A673 (cell line): ENCODE measurements at regions not wholly inside any gene's neighbourhood (a gene's known extent, or its start where the extent isn't known, plus 50 kb on each side); places are given as distances from the start of the nearest gene placed in this dataset.

Experiments
- BruUV-seq: library from RNA; stranded (reverse); fragments of 400-500 nt; replicated peaks from 2 replicates; lab custom pipeline; 2021; lab: Mats Ljungman, UMichigan
- CTCF ChIA-PET: fragments of 300-600 bp; sonication (Branson Sonifier 250); formaldehyde crosslinking; loops from one replicate; lab custom pipeline; 2022; ENCODE audit warnings: antibody characterized with exemption; lab: Charles Lee
- POLR2A ChIA-PET: fragments of 300-600 bp; sonication (Branson Sonifier 250); formaldehyde crosslinking; loops from one replicate; lab custom pipeline; 2022; ENCODE audit warnings: antibody characterized with exemption; ENCODE audit not compliant: low non-redundant PET; lab: Charles Lee
- DNase-seq: peaks from one replicate; pipeline ENCODE4 v3.0.0-alpha.2; 2015; ENCODE audit warnings: low spot score
- H3K27ac ChIP-seq: fragments of 200-600 bp; sonication (generic); 2 replicates; pipeline ENCODE4 v1.5.1; 2016; ENCODE audit warnings: mixed run types, low read depth, mild to moderate bottlenecking, mixed read lengths, antibody characterized with exemption, low read length; ENCODE audit not compliant: poor library complexity, severe bottlenecking
- H3K27me3 ChIP-seq: fragments of 200-600 bp; sonication (generic); replicated peaks from 2 replicates; pipeline ENCODE4 v1.6.1; 2017; ENCODE audit warnings: mixed run types, low read depth, mild to moderate bottlenecking, mixed read lengths, antibody characterized with exemption, low read length; ENCODE audit not compliant: insufficient read depth, poor library complexity
- H3K36me3 ChIP-seq: fragments of 200-600 bp; sonication (generic); 2 replicates; pipeline ENCODE4 v1.6.1; 2016; ENCODE audit warnings: mixed run types, mild to moderate bottlenecking, mixed read lengths, antibody characterized with exemption, low read length; ENCODE audit not compliant: insufficient read depth, poor library complexity, severe bottlenecking
- H3K4me1 ChIP-seq: fragments of 200-600 bp; sonication (generic); 2 replicates; pipeline ENCODE4 v1.6.1; 2017; ENCODE audit warnings: mixed run types, mild to moderate bottlenecking, mixed read lengths, antibody characterized with exemption, low read length; ENCODE audit not compliant: insufficient read depth, poor library complexity, severe bottlenecking
- H3K4me3 ChIP-seq: fragments of 200-600 bp; sonication (generic); 2 replicates; pipeline ENCODE4 v1.5.1; 2016; ENCODE audit warnings: low read depth, mixed run types, mild to moderate bottlenecking, mixed read lengths, low read length; ENCODE audit not compliant: poor library complexity, severe bottlenecking
- H3K9me3 ChIP-seq: fragments of 200-600 bp; sonication (generic); 2 replicates; pipeline ENCODE4 v1.6.1; 2016; ENCODE audit warnings: mixed run types, low read depth, mild to moderate bottlenecking, mixed read lengths, antibody characterized with exemption, low read length; ENCODE audit not compliant: poor library complexity, severe bottlenecking
- CTCF ChIP-seq: fragments of 300-800, 200-600 bp; sonication (generic); conservative IDR thresholded peaks from 2 replicates; pipeline ENCODE4 v1.5.1; 2017; ENCODE audit warnings: low read depth, mild to moderate bottlenecking, antibody characterized with exemption, low read length, moderate library complexity, mixed read lengths
- EZH2 ChIP-seq: fragments of 200-600 bp; sonication (generic); IDR thresholded peaks from 2 replicates; pipeline ENCODE4 v1.6.1; 2017; ENCODE audit warnings: borderline replicate concordance, low read depth, mild to moderate bottlenecking, mixed read lengths, antibody characterized with exemption, low read length; ENCODE audit not compliant: poor library complexity, severe bottlenecking
- intact Hi-C: fragments of 100-400 bp; cut with micrococcal nuclease; formaldehyde crosslinking; loops from one replicate; pipeline ENCODE4 v1.10.0; 2022; ENCODE audit not compliant: unreplicated experiment

- Histone ChIP-seq H3K4me3 (no peak overlapping the region), H3K9me3 (no peaks in the 10 kb centered on the region)
- CTCF ChIA-PET, result no interaction called here
Measured at GRCh38 chr16:55107851-55108250, 177.2 kb downstream of the IRX5 start.

GRCh38 chr16:55113210-55113609, 182.5 kb downstream of the IRX5 start:
- BruUV-seq, result no TSS peak
- no peaks in the 10 kb centered on the region for H3K4me1 ChIP-seq
- CTCF ChIA-PET, result no interaction called here
- H3K36me3 ChIP-seq, result no peaks in the 10 kb centered on the region
- no peaks in the 10 kb centered on the region for H3K27me3 ChIP-seq
- no peak overlapping the region for H3K27ac ChIP-seq
- H3K4me3 ChIP-seq, result no peak overlapping the region
- no peak for TF ChIP-seq CTCF
- TF ChIP-seq EZH2, result no peak
- intact Hi-C loops, result no loop called here
- DNase-seq, result no peak
- POLR2A ChIA-PET, result no interaction called here
- no peaks in the 10 kb centered on the region for H3K9me3 ChIP-seq

More at GRCh38 chr16:55107851-55108250, 177.2 kb downstream of the IRX5 start:
- no TSS peak for BruUV-seq
- TF ChIP-seq EZH2 (no peak), CTCF (no peak)
- Histone ChIP-seq H3K4me1 (no peaks in the 10 kb centered on the region), H3K36me3 (no peaks in the 10 kb centered on the region), H3K27ac (no peak overlapping the region), H3K27me3 (no peaks in the 10 kb centered on the region)
- POLR2A ChIA-PET, result no interaction called here
- DNase-seq, result no peak
- intact Hi-C loops, result no loop called here

- TF ChIP-seq EZH2 (no peak), CTCF (no peak)
- ChIA-PET CTCF (no interaction called here), POLR2A (no interaction called here)
- no TSS peak for BruUV-seq
- no peaks in the 10 kb centered on the region for H3K9me3 ChIP-seq
- no peaks in the 10 kb centered on the region for H3K27me3 ChIP-seq
- no peak overlapping the region for H3K27ac ChIP-seq
- H3K36me3 ChIP-seq, result no peaks in the 10 kb centered on the region
- no peak overlapping the region for H3K4me3 ChIP-seq
- intact Hi-C loops, result no loop called here
- no peaks in the 10 kb centered on the region for H3K4me1 ChIP-seq
- no peak for DNase-seq
Measured at GRCh38 chr16:55115506-55115905, 184.8 kb downstream of the IRX5 start.
